GM23248 (cell line): ENCODE measurements at regions not wholly inside any gene's neighbourhood (a gene's known extent, or its start where the extent isn't known, plus 50 kb on each side); places are given as distances from the start of the nearest gene placed in this dataset.

Source experiments
- DNase-seq: peaks from one replicate; pipeline ENCODE4 v3.0.0-alpha.2; 2015
- H2AFZ ChIP-seq: fragments of 200-600 bp; sonication (generic); 2 replicates; pipeline ENCODE4 v1.6.1; 2016; ENCODE audit warnings: antibody characterized with exemption
- H3F3A ChIP-seq: fragments of 200-600 bp; sonication (generic); 2 replicates; pipeline ENCODE4 v1.6.1; 2016; ENCODE audit warnings: mild to moderate bottlenecking, antibody characterized with exemption, mixed run types; ENCODE audit not compliant: insufficient read depth
- H3K27ac ChIP-seq: fragments of 200-600 bp; sonication (generic); 2 replicates; pipeline ENCODE4 v1.5.1; 2016; ENCODE audit warnings: mild to moderate bottlenecking
- H3K27me3 ChIP-seq: fragments of 200-600 bp; sonication (generic); replicated peaks from 2 replicates; pipeline ENCODE4 v1.6.1; 2016; ENCODE audit warnings: mild to moderate bottlenecking; ENCODE audit not compliant: insufficient read depth
- H3K36me3 ChIP-seq: fragments of 200-600 bp; sonication (generic); 2 replicates; pipeline ENCODE4 v1.6.1; 2016; ENCODE audit warnings: low read depth, mild to moderate bottlenecking
- H3K4me1 ChIP-seq: fragments of 200-600 bp; sonication (generic); 2 replicates; pipeline ENCODE4 v1.6.1; 2016; ENCODE audit warnings: mild to moderate bottlenecking; ENCODE audit not compliant: insufficient read depth
- H3K4me2 ChIP-seq: fragments of 200-600 bp; sonication (generic); one replicate; pipeline ENCODE4 v1.6.1; 2016; ENCODE audit warnings: mild to moderate bottlenecking; ENCODE audit not compliant: unreplicated experiment
- H3K4me3 ChIP-seq: fragments of 200-600 bp; sonication (generic); 2 replicates; pipeline ENCODE4 v1.5.1; 2016; ENCODE audit warnings: mild to moderate bottlenecking
- H3K79me2 ChIP-seq: fragments of 200-600 bp; sonication (generic); 2 replicates; pipeline ENCODE4 v1.6.1; 2016; ENCODE audit warnings: mild to moderate bottlenecking; ENCODE audit not compliant: insufficient read depth
- H3K9ac ChIP-seq: fragments of 200-600 bp; sonication (generic); 2 replicates; pipeline ENCODE4 v1.6.1; 2016; ENCODE audit warnings: mild to moderate bottlenecking
- H3K9me2 ChIP-seq: fragments of 200-600 bp; sonication (generic); 2 replicates; pipeline ENCODE4 v1.6.1; 2016; ENCODE audit warnings: mixed run types, mild to moderate bottlenecking, moderate library complexity; ENCODE audit not compliant: insufficient read depth
- H3K9me3 ChIP-seq: fragments of 200-600 bp; sonication (generic); one replicate; pipeline ENCODE4 v1.6.1; 2017; ENCODE audit warnings: low read depth
- H4K20me1 ChIP-seq: fragments of 200-600 bp; sonication (generic); 2 replicates; pipeline ENCODE4 v1.6.0; 2016; ENCODE audit not compliant: insufficient read depth
- EZH2 ChIP-seq: fragments of 200-600 bp; sonication (generic); IDR thresholded peaks from 2 replicates; pipeline ENCODE4 v1.6.1; 2018; ENCODE audit warnings: antibody characterized with exemption, mild to moderate bottlenecking; ENCODE audit not compliant: insufficient read depth, poor library complexity, severe bottlenecking
- EZH2phosphoT487 ChIP-seq: fragments of 200-600 bp; sonication (generic); IDR thresholded peaks from 2 replicates; pipeline ENCODE4 v1.6.1; 2018; ENCODE audit warnings: antibody characterized with exemption, moderate library complexity, mild to moderate bottlenecking, low read depth; ENCODE audit not compliant: insufficient read depth
- WGBS, 2 experiments: methylation state at CpG; one replicate each; pipeline ENCODE4 v1.1.6; 2015 to 2017; ENCODE audit warnings: low lambda C conversion rate in 2 of 2, low coverage in 1 of 2; ENCODE audit errors: missing lambda C conversion rate in 2 of 2; 5-methylcytosine and 5-hydroxymethylcytosine counted together
- in situ Hi-C: fragments of 300-500 bp; cut with MboI; formaldehyde crosslinking; loops from 2 replicates; pipeline ENCODE4 v1.15.0; 2020

GRCh38 chr12:58310809-58311622 lies 369.6 kb downstream of the ATP23 start:
- Histone ChIP-seq H3K9ac (no peak overlapping the region), H3K9me2 (no peaks in the 10 kb centered on the region), H3F3A (peaks cover 45% of the 10 kb centered on the region), H3K4me2 (peak overlapping the region; percentile 38), H3K79me2 (no peaks in the 10 kb centered on the region), H3K4me3 (no peak overlapping the region), H3K4me1 (peaks cover 46% of the 10 kb centered on the region), H2AFZ (no peak overlapping the region), H3K9me3 (no peaks in the 10 kb centered on the region), H4K20me1 (no peaks in the 10 kb centered on the region), H3K36me3 (no peaks in the 10 kb centered on the region), H3K27me3 (no peaks in the 10 kb centered on the region), H3K27ac (peak overlapping the region; percentile 77)
- TF ChIP-seq EZH2phosphoT487 (0 out of 2 replicates have a peak, but pooled peaks have one; percentile 80), EZH2 (no peak)
- DNase-seq: peak; percentile 97
- 34 to 41% methylated on average over 5 of the region's 5 CpGs for WGBS, 2 experiments
- in situ Hi-C loops: no loop called here

- TF ChIP-seq EZH2 (no peak), EZH2phosphoT487 (no peak)
- WGBS, 2 experiments: 71 to 75% methylated on average over 4 of the region's 4 CpGs
- peak overlapping the region; percentile 29 for H3K4me2 ChIP-seq
Measured at GRCh38 chr12:58313091-58313855, 371.9 kb downstream of the ATP23 start.

GRCh38 chr12:58314610-58315009 lies 373.2 kb downstream of the ATP23 start:
- TF ChIP-seq EZH2 (no peak), EZH2phosphoT487 (no peak)
- H3K9me2 ChIP-seq: no peaks in the 10 kb centered on the region
- in situ Hi-C loops: no loop called here
- H2AFZ ChIP-seq: no peak overlapping the region
- peaks cover 43% of the 10 kb centered on the region for H3F3A ChIP-seq
- H3K79me2 ChIP-seq: no peaks in the 10 kb centered on the region
- no peaks in the 10 kb centered on the region for H3K36me3 ChIP-seq
- H4K20me1 ChIP-seq: no peaks in the 10 kb centered on the region
- no peak overlapping the region for H3K4me2 ChIP-seq
- no peaks in the 10 kb centered on the region for H3K9me3 ChIP-seq
- peaks cover 46% of the 10 kb centered on the region for H3K4me1 ChIP-seq
- peak overlapping the region; percentile 69 for H3K27ac ChIP-seq
- no peak overlapping the region for H3K9ac ChIP-seq
- no peaks in the 10 kb centered on the region for H3K27me3 ChIP-seq
- peak; percentile 82 for DNase-seq
- no peak overlapping the region for H3K4me3 ChIP-seq
- WGBS, 2 experiments: 38 to 46% methylated on average over 5 of the region's 5 CpGs

More at GRCh38 chr12:58313091-58313855, 371.9 kb downstream of the ATP23 start:
- Histone ChIP-seq H2AFZ (no peak overlapping the region), H3K9me3 (no peaks in the 10 kb centered on the region), H3K9me2 (no peaks in the 10 kb centered on the region), H3K79me2 (no peaks in the 10 kb centered on the region), H3K36me3 (no peaks in the 10 kb centered on the region), H3K27me3 (no peaks in the 10 kb centered on the region), H3K4me3 (no peak overlapping the region), H3K4me1 (peaks cover 46% of the 10 kb centered on the region), H3K27ac (peak overlapping the region; percentile 69), H3F3A (peaks cover 45% of the 10 kb centered on the region), H3K9ac (no peak overlapping the region), H4K20me1 (no peaks in the 10 kb centered on the region)
- in situ Hi-C loops: no loop called here
- DNase-seq: peak; percentile 90

GRCh38 chr12:58316926-58317325 lies 375.6 kb downstream of the ATP23 start:
- no peak overlapping the region for H3K4me3 ChIP-seq
- H3K36me3 ChIP-seq: no peaks in the 10 kb centered on the region
- no peaks in the 10 kb centered on the region for H3K79me2 ChIP-seq
- no peaks in the 10 kb centered on the region for H3K9me3 ChIP-seq
- TF ChIP-seq EZH2phosphoT487 (no peak), EZH2 (no peak)
- no peak overlapping the region for H2AFZ ChIP-seq
- H3K27me3 ChIP-seq: no peaks in the 10 kb centered on the region
- H3K9ac ChIP-seq: no peak overlapping the region
- no peaks in the 10 kb centered on the region for H3K9me2 ChIP-seq
- H3K4me2 ChIP-seq: no peak overlapping the region
- H3K4me1 ChIP-seq: peaks cover 27% of the 10 kb centered on the region
- no peak for DNase-seq
- H4K20me1 ChIP-seq: no peaks in the 10 kb centered on the region
- in situ Hi-C loops: no loop called here
- H3F3A ChIP-seq: peaks cover 28% of the 10 kb centered on the region
- whole genome bisulfite sequencing, 2 experiments: 62 to 64% methylated on average over 2 of the region's 2 CpGs
- no peak overlapping the region for H3K27ac ChIP-seq
